GM18502 (cell line): ENCODE measurements at regions not wholly inside any gene's neighbourhood (a gene's known extent, or its start where the extent isn't known, plus 50 kb on each side); places are given as distances from the start of the nearest gene placed in this dataset.
"Not testable (repeated sequence)": the region's sequence is repeated elsewhere in the genome, so short reads cannot be mapped to it uniquely, and the experiment has no call there.

Experiments used
- ATAC-seq: cut with Tn5 transposase; IDR thresholded peaks from one replicate; pipeline ENCODE4 v1.9.1; 2021; ENCODE audit warnings: mild to moderate bottlenecking; ENCODE audit not compliant: unreplicated experiment, poor library complexity

- not testable (repeated sequence) for ATAC-seq
Observed at GRCh38 chr16:29250923-29251434, 155.5 kb downstream of the NPIPB11 start.

- ATAC-seq, result not testable (repeated sequence)
Observed at GRCh38 chr16:29250469-29250868, 156.0 kb downstream of the NPIPB11 start.

DNA sequence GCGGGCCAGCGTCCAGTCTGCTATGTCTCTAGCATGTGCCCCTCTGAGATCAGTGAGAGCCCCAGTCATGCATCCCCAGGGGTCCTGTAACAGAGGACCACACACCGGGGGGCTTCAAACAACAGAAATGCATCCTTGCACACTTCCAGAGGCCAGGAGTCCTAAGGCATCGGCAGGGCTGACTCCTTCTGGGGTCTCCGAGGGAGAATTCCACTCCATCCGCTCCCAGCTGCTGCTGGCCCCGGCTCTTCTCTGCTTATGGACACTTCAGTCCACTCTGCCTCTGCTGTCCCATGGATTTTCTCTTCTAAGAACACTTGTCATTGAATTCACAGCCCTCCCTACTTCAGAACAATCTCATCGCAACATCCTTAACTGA is 157.6 kb downstream of the NPIPB11 start:
- not testable (repeated sequence) for ATAC-seq

- ATAC-seq, result not testable (repeated sequence)
Observed at GRCh38 chr16:29248306-29248939, 158.1 kb downstream of the NPIPB11 start.

DNA sequence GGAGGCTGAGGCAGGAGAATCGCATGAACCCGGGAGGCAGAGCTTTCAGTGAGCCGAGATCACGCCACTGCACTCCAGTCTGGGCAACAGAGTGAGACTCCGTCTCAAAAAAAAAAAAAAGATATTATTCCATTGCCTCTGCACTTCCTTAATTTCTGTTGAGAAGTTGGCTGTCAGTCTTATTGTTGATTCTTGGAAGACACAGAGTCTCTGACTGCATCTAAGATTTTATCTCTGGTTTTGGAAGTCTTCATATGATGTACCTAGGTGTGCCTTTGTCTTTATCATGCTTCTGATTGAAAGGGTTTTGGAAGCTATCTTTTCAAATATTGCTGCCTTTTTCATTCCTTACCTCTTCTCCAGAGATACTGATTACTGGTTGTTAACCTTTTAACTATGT is 160.4 kb downstream of the NPIPB11 start:
- not testable (repeated sequence) for ATAC-seq

GRCh38 chr16:29237971-29238370 is 168.5 kb downstream of the NPIPB11 start:
- ATAC-seq, result no peak

GRCh38 chr16:29237495-29237894 is 169.0 kb downstream of the NPIPB11 start:
- not testable (repeated sequence) for ATAC-seq

- ATAC-seq, result not testable (repeated sequence)
Observed at GRCh38 chr16:29237023-29237422, 169.5 kb downstream of the NPIPB11 start.

DNA sequence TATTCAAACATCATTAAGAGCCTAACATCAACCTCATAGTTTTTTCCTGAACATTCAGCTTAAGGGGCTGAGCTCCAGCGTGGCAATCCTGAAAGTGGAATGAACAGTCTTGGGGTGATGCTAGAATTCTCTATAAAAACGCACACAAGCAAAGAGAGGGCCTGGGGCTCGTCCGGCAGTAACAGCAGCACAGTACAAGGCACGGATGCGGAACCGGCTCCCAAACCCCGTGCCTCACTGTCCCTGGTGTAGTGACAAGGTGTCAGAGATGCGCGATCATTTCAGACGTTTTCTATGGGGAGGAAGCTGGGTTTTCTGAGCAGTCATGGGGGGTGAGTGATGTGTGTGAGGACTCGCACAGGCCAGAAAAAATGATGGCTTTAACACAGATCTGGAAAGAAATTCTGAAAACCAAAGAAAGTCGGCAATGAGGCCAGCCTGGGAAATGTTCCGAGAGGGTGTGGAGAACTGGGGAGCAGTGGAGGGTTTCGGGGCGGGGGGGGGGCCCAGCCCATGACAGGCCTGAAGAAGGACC is 170.6 kb downstream of the NPIPB11 start:
- not testable (repeated sequence) for ATAC-seq

DNA sequence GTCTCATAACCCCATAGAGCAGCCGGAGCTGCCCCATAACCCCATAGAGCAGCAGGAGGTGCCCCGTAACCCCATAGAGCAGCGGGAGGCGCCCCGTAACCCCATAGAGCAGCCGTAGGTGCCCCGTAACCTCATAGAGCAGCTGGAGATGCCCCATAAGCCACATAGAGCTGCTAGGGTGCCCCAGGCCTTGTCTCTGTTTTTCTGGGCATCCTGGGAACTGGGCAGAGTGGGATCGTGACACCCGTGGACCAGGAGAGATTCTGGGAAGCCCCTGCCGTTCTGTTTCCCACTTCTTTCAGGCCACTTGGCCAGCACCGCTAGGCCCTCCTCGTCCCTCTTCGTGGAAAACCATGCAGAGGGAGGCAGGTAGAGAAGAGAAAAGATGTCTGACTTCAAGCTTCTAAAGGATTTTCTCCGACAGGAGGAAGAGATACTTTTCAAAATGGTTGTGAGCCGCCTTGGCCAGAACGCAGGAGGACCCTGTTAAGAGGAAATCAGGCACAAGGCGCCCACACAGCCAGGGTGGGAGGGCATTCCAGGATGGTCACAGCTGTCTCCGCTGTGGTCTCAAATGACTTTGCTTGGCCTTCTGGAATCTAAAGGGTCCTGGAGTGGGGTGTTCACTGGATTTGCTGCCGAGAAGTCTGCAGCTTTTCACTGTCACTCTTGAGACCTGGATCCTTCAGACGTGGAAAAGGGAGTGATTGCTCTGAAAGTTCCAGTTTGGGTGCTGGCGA is 171.8 kb downstream of the NPIPB11 start:
- not testable (repeated sequence) for ATAC-seq

DNA sequence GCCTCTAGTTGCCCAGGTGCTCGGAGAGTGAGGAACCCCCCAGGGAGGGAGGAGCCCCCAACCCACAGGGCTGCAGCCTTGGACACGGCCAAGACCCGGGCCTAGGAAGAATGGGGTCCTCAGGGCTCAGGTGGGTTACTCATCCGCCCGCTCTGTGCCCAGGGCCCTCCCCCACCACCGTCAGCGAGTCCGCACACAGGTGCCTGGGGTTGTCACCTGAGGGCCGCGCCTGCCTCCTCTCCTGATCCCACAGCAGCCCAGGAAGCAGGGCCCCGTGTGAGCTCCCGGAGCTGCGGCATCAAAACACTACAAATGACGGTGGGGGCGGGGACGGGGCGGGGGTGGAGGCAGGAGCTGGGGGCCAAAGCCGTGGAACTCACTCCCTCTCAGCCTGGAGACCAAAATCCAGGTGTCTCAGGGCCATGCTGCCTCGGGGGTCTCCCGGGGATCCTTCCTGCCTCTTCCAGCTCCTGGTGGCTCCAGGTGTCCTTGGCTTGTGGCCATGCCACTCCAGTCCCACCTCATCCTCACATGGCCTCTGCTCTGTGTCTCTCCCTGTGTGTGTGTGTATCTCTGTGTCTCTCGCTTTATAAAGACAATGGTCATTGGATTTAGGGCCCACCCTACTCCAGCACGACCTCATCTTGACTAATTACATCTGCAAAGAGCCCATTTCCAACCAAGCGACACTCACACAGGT is 172.7 kb downstream of the NPIPB11 start:
- ATAC-seq, result not testable (repeated sequence)

- ATAC-seq, result no peak
Observed at GRCh38 chr16:29232811-29233704, 173.5 kb downstream of the NPIPB11 start.

GRCh38 chr16:29232160-29232705 is 174.3 kb downstream of the NPIPB11 start:
- ATAC-seq, result not testable (repeated sequence)

GRCh38 chr16:29231244-29231643 is 175.3 kb downstream of the NPIPB11 start:
- ATAC-seq, result no peak

DNA sequence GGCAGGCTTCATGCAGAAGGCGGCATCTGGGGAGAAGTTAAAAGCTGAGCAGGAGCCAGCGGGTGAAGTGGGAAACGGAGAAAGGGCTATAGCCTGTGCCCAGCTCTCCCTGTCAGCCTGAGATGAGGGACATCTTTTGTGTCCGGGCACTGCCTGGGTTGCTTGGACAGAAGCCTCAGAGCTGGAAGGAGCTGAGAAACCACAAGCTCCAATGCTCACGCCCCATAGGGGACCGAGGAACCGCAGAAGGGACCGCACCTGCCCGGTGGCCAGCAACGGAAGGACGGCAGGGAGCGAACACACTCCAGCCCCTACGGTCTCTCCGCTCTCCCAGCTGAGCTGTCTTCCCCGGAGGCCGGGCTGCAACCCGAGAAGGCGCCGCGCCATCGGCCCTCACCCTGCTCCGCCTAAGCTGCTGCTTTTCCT is 175.8 kb downstream of the NPIPB11 start:
- no peak for ATAC-seq

GRCh38 chr16:29230006-29230668 is 176.4 kb downstream of the NPIPB11 start:
- ATAC-seq, result not testable (repeated sequence)

DNA sequence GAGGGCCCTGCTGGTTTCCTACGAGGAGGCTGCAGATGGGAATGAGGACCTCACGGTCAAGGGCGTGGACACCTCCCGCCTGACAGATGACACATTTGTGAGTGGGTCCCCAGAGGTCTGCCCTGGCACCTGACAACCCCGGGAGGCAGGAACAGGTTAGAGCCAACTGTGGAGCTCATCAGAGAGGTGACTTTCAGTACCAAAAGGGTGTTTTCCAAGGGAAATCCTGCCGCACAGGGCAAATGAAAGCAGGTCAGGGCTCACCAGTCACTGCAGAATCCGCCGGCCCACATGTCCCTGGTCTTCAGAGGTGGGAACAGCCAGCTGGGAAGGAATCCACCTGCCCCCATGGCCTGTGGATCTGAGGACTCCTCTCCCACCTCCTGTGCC is 176.9 kb downstream of the NPIPB11 start:
- ATAC-seq, result not testable (repeated sequence)

DNA sequence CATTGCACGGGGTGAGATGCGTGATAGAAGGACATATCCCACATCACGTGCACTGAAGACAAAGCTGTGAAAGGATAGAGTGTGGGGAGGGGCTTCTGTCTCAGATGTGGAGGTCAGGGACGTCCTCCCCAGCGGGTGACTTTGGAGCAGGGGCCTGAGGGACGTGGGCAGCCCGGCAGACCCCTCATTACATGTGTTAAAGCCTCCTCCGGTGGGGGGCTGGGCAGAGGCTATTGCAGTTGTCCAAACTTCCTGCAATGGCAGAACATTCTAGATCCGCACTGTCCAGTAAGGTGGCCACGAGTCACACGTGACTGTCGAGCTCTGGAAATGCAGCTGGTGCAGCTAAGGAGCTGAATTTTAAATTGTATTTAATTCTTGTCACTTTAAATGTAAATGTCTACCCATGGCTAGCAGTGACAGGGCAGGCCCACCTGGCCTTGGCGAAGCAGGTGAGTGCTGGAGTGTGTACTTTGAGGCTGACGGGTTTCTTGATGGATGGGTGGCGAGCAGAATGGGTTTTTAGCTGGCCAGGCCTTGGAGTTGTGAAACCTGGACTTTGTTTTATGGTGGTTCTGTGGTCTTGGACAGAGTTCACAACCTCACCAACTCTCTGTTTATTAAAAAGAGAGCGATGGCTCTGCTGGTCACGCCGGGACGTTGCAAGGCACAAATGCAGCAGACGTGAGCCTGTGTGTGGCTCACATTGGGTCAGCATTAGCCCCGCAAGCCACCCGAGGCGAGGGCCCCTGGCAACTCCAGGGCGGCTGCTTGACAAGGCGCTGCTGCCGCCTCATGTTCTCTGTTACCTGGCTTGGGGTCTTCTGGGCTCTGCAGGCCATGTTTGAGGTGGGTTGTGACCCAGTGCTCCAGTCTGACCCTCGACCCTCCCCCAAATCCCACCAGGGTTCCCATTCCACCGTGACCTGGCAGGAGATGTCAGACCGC is 177.6 kb downstream of the NPIPB11 start:
- not testable (repeated sequence) for ATAC-seq
